Stimulated activated naive CD4-positive, alpha-beta T cell (primary cell): ENCODE measurements at regions not wholly inside any gene's neighbourhood (a gene's known extent, or its start where the extent isn't known, plus 50 kb on each side); places are given as distances from the start of the nearest gene placed in this dataset.
"Not testable (repeated sequence)": the region's sequence is repeated elsewhere in the genome, so short reads cannot be mapped to it uniquely, and the experiment has no call there.

Experiments used
- DNase-seq, 6 experiments: peaks; one replicate each; lab custom pipeline; 2025; lab: John Stamatoyannopoulos, UW

GRCh38 chr13:31385540-31385939 lies 185.8 kb downstream of the B3GLCT start:
- no peak for DNase-seq

- DNase-seq, result no peak
These were observed 194.7 kb downstream of the B3GLCT start for GRCh38 chr13:31394506-31394905.

- DNase-seq, result no peak
These were observed 195.3 kb downstream of the B3GLCT start for GRCh38 chr13:31395090-31395489.

- no peak for DNase-seq
These were observed 199.9 kb downstream of the B3GLCT start for GRCh38 chr13:31399690-31400089.

- not testable (repeated sequence) for DNase-seq
These were observed 203.9 kb downstream of the B3GLCT start for GRCh38 chr13:31403711-31404110.

- no peak for DNase-seq
These were observed 209.2 kb downstream of the B3GLCT start for GRCh38 chr13:31408927-31409326.

GRCh38 chr13:31409678-31410356 lies 210.0 kb downstream of the B3GLCT start:
- DNase-seq, result no peak

- no peak for DNase-seq
These were observed 213.7 kb downstream of the B3GLCT start for GRCh38 chr13:31413516-31413915.

GRCh38 chr13:31416066-31416465 lies 216.3 kb downstream of the B3GLCT start:
- DNase-seq, result no peak

- no peak for DNase-seq
These were observed 218.4 kb downstream of the B3GLCT start for GRCh38 chr13:31418186-31418585.

GRCh38 chr13:31421756-31422155 lies 222.0 kb downstream of the B3GLCT start:
- no peak for DNase-seq

- peak in 2 of 6 experiments; percentile 3 to 15 for DNase-seq
These were observed 224.5 kb downstream of the B3GLCT start for GRCh38 chr13:31424130-31424729.

GRCh38 chr13:31426395-31426794 lies 226.6 kb downstream of the B3GLCT start:
- no peak for DNase-seq

GRCh38 chr13:31427151-31428100 lies 227.7 kb downstream of the B3GLCT start:
- DNase-seq, result no peak

GRCh38 chr13:31431722-31432137 lies 232.0 kb downstream of the B3GLCT start:
- peak in 1 of 6 experiments; percentile 3 for DNase-seq

GRCh38 chr13:31433207-31433606 lies 233.4 kb downstream of the B3GLCT start:
- DNase-seq, result no peak

GRCh38 chr13:31433746-31434145 lies 234.0 kb downstream of the B3GLCT start:
- no peak for DNase-seq

- no peak for DNase-seq
These were observed 234.8 kb downstream of the B3GLCT start for GRCh38 chr13:31434613-31435012.

- DNase-seq, result no peak
These were observed 235.8 kb downstream of the B3GLCT start for GRCh38 chr13:31435536-31435935.

GRCh38 chr13:31436478-31436877 lies 236.7 kb downstream of the B3GLCT start:
- no peak for DNase-seq

- no peak for DNase-seq
These were observed 238.2 kb downstream of the B3GLCT start for GRCh38 chr13:31437975-31438374.

- no peak for DNase-seq
These were observed 240.4 kb downstream of the B3GLCT start for GRCh38 chr13:31440132-31440531.
